ENCODE measurements at regions not wholly inside any gene's neighbourhood (a gene's known extent, or its start where the extent isn't known, plus 50 kb on each side); places are given as distances from the start of the nearest gene placed in this dataset.

GRCh38 chr5:144035046-144035740 is 135.3 kb downstream of the YIPF5 start:
- Histone ChIP-seq H3K4me3 (no peak overlapping the region), H3K27ac (no peak overlapping the region), H3K9me3 (no peaks in the 10 kb centered on the region), H3K36me3 (ENCODE audit: low read depth, missing control alignments) (no peaks in the 10 kb centered on the region), H3K27me3 (no peaks in the 10 kb centered on the region), H3K4me1 (no peaks in the 10 kb centered on the region)
- TF ChIP-seq CTCF (IDR thresholded peaks at IDR 0.05) = no peak
- no peak for TF ChIP-seq POLR2A (IDR thresholded peaks at IDR 0.05)
- 88% methylated on average over 4 of the region's 4 CpGs for WGBS, 2 donors
- intact Hi-C loops (cut with DNase I; ENCODE audit: low total_unique reads) = no loop called here
- no peak for DNase-seq

DNA sequence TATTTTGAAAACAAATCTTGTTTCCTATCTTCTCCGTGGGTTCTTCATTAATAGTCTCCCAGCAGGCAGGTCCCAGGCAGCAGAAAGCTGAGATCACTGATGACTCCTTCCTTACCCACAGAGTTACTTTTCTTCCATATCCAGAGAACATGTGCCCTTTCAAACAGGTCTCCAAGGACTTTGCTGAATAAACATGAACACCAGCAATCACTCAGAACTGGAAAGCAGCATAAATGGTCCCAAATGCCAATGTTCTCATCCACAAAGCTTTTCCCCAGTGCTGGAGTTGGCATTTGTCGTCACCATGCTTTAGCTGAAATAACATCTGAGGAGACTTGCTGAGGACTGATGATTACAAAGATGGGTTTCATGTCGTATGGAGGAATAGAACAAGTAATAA is 134.0 kb downstream of the YIPF5 start:
- Histone ChIP-seq H3K36me3 (ENCODE audit: low read depth, missing control alignments) (no peaks in the 10 kb centered on the region), H3K9me3 (no peaks in the 10 kb centered on the region), H3K4me3 (no peak overlapping the region), H3K4me1 (no peaks in the 10 kb centered on the region), H3K27ac (no peak overlapping the region), H3K27me3 (no peaks in the 10 kb centered on the region)
- WGBS, 2 donors = 86 to 88% methylated on average over 3 of the region's 3 CpGs
- intact Hi-C loops (cut with DNase I; ENCODE audit: low total_unique reads) = no loop called here
- DNase-seq = no peak
- TF ChIP-seq CTCF (IDR thresholded peaks at IDR 0.05) (no peak), POLR2A (IDR thresholded peaks at IDR 0.05) (no peak)

DNA sequence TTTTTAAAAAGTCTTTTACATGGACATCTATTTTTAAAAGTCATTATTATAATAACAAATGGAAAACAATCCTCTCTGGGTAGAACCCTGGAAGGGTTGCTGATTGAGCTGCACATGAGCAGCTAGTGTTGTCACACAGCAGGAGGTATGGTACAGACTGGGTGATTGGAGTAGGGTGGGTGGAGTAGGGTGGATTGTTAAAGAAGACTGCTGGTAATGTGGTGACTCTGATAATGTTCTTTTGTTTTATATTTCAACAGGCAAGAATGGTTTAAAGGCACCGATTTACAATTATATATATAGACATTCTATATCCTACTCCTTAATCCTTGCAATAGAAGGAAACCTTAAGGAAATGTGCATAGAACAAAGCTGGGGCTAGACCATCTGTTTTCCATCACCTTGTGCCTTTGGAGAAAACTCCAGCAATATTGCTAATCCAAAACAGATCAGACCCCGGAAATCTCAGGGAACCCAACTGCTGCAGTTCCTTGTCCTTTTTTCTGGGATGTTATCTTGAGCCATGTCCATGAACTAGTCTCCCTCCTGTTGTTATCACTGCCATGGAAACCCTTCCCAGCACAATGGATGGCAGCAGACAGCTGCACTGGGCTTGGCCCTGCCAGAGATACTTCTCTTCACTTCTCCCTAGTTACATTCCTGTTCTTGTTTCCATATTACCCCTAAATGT is 129.7 kb downstream of the YIPF5 start:
- intact Hi-C loops (cut with DNase I; ENCODE audit: low total_unique reads) = no loop called here
- H3K4me3 ChIP-seq = no peak overlapping the region
- 79 to 83% methylated on average over 2 of the region's 2 CpGs for WGBS, 2 donors
- H3K36me3 ChIP-seq (ENCODE audit: low read depth, missing control alignments) = no peaks in the 10 kb centered on the region
- no peak for DNase-seq
- no peaks in the 10 kb centered on the region for H3K27me3 ChIP-seq
- TF ChIP-seq POLR2A (IDR thresholded peaks at IDR 0.05) (no peak), CTCF (IDR thresholded peaks at IDR 0.05) (no peak)
- no peak overlapping the region for H3K27ac ChIP-seq
- H3K4me1 ChIP-seq = no peaks in the 10 kb centered on the region
- H3K9me3 ChIP-seq = no peaks in the 10 kb centered on the region

GRCh38 chr5:144042156-144042555 is 128.3 kb downstream of the YIPF5 start:
- no peak for DNase-seq
- no peaks in the 10 kb centered on the region for H3K9me3 ChIP-seq
- TF ChIP-seq CTCF (IDR thresholded peaks at IDR 0.05) (no peak), POLR2A (IDR thresholded peaks at IDR 0.05) (no peak)
- peak overlapping the region in 1 of 2 donors; percentile 10 for H3K4me3 ChIP-seq
- no peaks in the 10 kb centered on the region for H3K36me3 ChIP-seq (ENCODE audit: low read depth, missing control alignments)
- H3K27me3 ChIP-seq = no peaks in the 10 kb centered on the region
- 40 to 76% methylated on average over 7 of the region's 7 CpGs for WGBS, 2 donors
- H3K27ac ChIP-seq = no peak overlapping the region
- intact Hi-C loops (cut with DNase I; ENCODE audit: low total_unique reads) = no loop called here
- no peaks in the 10 kb centered on the region for H3K4me1 ChIP-seq

All from testis (tissue), 2 donors.